ENCODE measurements at regions not wholly inside any gene's neighbourhood (a gene's known extent, or its start where the extent isn't known, plus 50 kb on each side); places are given as distances from the start of the nearest gene placed in this dataset.

- TF ChIP-seq POLR2A (IDR thresholded peaks at IDR 0.05), result no peak
- TF ChIP-seq CTCF (IDR thresholded peaks at IDR 0.05), result no peak
- TF ChIP-seq POLR2AphosphoS5 (IDR thresholded peaks at IDR 0.05), result no peak
- no peak for TF ChIP-seq EP300 (IDR thresholded peaks at IDR 0.05)
- 59 to 85% (median 77%) methylated on average over 1 of the region's 1 CpG for WGBS, 5 donors
- Histone ChIP-seq H3K27me3 (no peaks in the 10 kb centered on the region), H3K4me1 (no peaks in the 10 kb centered on the region), H3K36me3 (no peaks in the 10 kb centered on the region), H3K4me3 (no peak overlapping the region), H3K9me3 (peaks cover 5 to 50% (median 20%) of the 10 kb centered on the region in 4 donors), H3K27ac (no peak overlapping the region)
- DNase-seq, result no peak
- intact Hi-C loops (cut with DNase I; ENCODE audit: low total_unique reads), result no loop called here
These were observed 217.7 kb upstream of the MTPN start for GRCh38 chr7:136194878-136195277.

- intact Hi-C loops (cut with DNase I; ENCODE audit: low total_unique reads), result no loop called here
- Histone ChIP-seq H3K9me3 (peaks cover 0 to 41% (median 14%) of the 10 kb centered on the region in 4 donors), H3K4me1 (no peaks in the 10 kb centered on the region), H3K27me3 (no peaks in the 10 kb centered on the region), H3K27ac (no peak overlapping the region), H3K4me3 (no peak overlapping the region), H3K36me3 (no peaks in the 10 kb centered on the region)
- no peak for TF ChIP-seq EP300 (IDR thresholded peaks at IDR 0.05)
- no peak for TF ChIP-seq CTCF (IDR thresholded peaks at IDR 0.05)
- no peak for TF ChIP-seq POLR2A (IDR thresholded peaks at IDR 0.05)
- TF ChIP-seq POLR2AphosphoS5 (IDR thresholded peaks at IDR 0.05), result no peak
- DNase-seq, result no peak
- WGBS, 5 donors, result 79 to 92% (median 90%) methylated on average over 6 of the region's 6 CpGs
These were observed 216.8 kb upstream of the MTPN start for GRCh38 chr7:136193940-136194339.

GRCh38 chr7:136189506-136189998 lies 212.4 kb upstream of the MTPN start:
- intact Hi-C loops (cut with DNase I; ENCODE audit: low total_unique reads), result no loop called here
- no peak for DNase-seq
- Histone ChIP-seq H3K27me3 (no peaks in the 10 kb centered on the region), H3K27ac (no peak overlapping the region), H3K4me3 (no peak overlapping the region), H3K4me1 (no peaks in the 10 kb centered on the region), H3K36me3 (no peaks in the 10 kb centered on the region), H3K9me3 (peaks cover 0 to under 1% (median 0%) of the 10 kb centered on the region in 4 donors)
- no peak for TF ChIP-seq POLR2A (IDR thresholded peaks at IDR 0.05)
- no peak for TF ChIP-seq EP300 (IDR thresholded peaks at IDR 0.05)
- no peak for TF ChIP-seq POLR2AphosphoS5 (IDR thresholded peaks at IDR 0.05)
- no peak for TF ChIP-seq CTCF (IDR thresholded peaks at IDR 0.05)
- WGBS, 5 donors, result 65 to 79% (median 78%) methylated on average over 5 of the region's 5 CpGs

- no peak overlapping the region for H3K4me3 ChIP-seq
- H3K27ac ChIP-seq, result no peak overlapping the region
- 76 to 89% (median 86%) methylated on average over 6 of the region's 6 CpGs for WGBS, 5 donors
- no peaks in the 10 kb centered on the region for H3K4me1 ChIP-seq
- H3K27me3 ChIP-seq, result no peaks in the 10 kb centered on the region
- intact Hi-C loops (cut with DNase I; ENCODE audit: low total_unique reads), result no loop called here
- no peaks in the 10 kb centered on the region for H3K9me3 ChIP-seq
- TF ChIP-seq POLR2A (IDR thresholded peaks at IDR 0.05) (no peak), CTCF (IDR thresholded peaks at IDR 0.05) (no peak), EP300 (IDR thresholded peaks at IDR 0.05) (no peak), POLR2AphosphoS5 (IDR thresholded peaks at IDR 0.05) (no peak)
- no peak for DNase-seq
- H3K36me3 ChIP-seq, result no peaks in the 10 kb centered on the region
These were observed 209.1 kb upstream of the MTPN start for GRCh38 chr7:136186281-136186680.

Data from stomach (tissue), 8 donors.